ENCODE measurements at regions not wholly inside any gene's neighbourhood (a gene's known extent, or its start where the extent isn't known, plus 50 kb on each side); places are given as distances from the start of the nearest gene placed in this dataset.
"Not testable (repeated sequence)": the region's sequence is repeated elsewhere in the genome, so short reads cannot be mapped to it uniquely, and the experiment has no call there.

DNA sequence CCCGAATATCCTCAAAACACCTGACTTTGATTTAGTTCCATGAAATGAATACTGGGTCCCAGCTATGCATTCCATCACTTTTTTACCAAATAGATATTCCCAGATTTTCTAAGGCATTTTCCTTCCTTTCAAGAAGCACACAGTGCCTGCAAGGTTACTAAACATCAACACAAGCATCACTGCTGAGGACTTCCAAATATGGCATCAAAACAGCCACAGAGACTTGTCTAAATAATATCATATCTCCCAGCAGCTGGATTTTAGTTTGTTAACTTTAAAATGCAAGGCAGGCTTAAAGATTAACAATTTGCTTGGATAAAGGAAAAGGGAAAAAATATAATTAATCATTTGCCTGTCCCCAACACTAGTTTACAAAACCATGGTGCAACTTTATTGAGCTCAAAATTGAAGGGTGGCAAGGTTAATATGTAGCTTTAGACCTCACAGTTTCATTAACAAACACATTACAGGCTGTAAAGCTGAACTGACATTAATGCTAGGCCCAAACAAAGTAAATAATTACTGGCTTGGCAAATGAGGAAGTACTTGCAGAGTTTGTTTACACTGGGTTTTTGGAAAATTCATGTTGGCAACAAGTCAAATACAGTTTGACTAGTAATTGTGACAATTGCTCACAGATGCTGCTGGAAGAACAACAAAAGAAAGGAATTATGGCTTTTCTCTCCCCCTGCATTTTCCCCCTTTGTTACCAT, 401.7 kb upstream of the CDIN1 start:
- no peak for DNase-seq (ENCODE audit: low read depth in 2 of 2)

DNA sequence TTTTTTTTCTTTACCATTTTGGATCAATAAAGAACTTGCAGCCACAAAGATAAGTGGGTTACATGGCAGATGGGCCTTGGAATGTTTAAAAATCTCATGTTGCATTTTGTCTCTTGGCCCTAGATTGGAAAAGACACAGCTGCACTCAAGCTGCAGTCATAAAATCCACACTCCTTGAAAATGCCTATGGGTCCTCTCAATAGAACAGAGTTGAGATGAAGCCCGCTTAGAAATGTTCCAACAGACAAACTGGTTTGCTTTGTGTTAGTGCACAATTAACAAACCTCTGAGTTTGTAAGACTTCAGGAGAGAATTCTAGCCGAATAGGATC, 401.2 kb upstream of the CDIN1 start:
- DNase-seq (ENCODE audit: low read depth in 2 of 2): no peak

DNA sequence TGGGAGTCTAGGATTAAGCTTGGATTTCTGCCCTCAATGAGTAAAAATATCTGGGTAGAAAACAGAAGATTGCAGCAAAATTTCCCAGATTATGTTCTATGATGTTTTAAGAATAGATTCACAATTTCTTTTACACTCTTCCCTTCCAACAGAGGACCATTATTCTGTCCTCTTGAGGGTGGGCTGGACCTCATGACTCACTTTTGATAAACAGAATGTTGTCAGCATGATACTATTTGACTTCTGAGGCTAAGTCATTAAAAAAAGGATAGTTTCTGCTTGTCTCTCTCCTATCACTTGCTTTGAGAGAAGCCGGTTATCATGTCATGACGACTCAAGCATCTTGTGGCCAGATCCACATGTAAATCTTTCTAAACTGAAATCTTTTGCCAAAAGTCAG, 396.2 kb upstream of the CDIN1 start:
- no peak for DNase-seq (ENCODE audit: low read depth in 2 of 2)

DNA sequence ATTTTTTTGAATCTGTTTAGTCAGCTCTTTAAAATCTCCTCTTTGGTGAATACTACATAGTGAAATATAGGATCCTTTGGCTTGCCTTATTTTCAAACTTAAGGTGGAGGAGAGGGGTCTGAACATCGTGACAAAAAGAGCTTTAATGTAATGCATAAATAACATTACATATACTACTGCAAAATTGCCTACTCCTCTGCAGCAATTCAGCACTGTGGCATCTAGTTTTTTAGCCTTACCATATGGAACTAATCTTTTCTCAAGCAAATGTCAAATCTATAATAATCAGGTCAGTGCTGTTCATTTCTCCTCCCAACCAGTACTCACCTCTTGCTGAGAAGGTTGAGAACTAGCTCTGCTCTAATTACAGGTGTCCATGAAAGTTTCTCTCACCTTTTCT, 394.0 kb upstream of the CDIN1 start:
- DNase-seq (ENCODE audit: low read depth in 2 of 2): no peak

DNA sequence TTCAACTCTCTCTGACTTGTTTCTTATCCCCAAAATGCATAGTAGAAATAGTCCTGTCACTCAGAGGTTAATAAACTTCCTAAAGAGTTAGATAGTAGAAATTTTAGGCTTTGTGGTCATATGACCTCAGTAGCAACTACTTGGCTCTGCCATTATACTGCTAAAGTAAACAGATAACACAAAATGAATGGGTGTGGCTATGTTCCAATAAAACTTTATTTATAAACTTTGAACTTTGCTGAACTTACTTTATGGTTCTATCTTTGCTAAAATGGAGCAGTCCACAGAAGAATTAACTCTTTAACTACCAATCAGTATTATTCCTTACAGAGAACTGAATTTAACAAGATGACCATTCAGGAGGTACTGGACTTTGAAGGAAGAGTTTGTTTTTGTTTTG, 393.6 kb upstream of the CDIN1 start:
- DNase-seq (ENCODE audit: low read depth in 2 of 2): no peak

DNA sequence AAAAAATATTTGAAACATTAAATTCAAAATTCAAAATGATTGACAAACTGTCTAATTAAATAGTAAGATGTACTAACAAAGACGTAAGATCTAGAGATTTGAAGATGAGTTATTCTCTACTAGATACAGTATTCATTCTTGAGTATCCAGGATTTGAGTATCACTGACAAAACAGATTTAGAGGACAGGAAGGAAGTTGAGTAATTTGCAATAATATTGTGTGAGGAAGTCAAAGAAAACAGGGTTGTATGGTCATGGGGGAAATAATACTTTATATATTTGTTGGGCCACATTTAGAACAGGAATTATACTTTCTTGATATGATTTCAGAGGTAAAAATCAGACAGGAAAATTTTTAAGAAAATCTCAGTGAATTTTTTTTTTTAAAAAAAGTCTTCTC, 393.1 kb upstream of the CDIN1 start:
- DNase-seq (ENCODE audit: low read depth in 2 of 2): no peak

DNA sequence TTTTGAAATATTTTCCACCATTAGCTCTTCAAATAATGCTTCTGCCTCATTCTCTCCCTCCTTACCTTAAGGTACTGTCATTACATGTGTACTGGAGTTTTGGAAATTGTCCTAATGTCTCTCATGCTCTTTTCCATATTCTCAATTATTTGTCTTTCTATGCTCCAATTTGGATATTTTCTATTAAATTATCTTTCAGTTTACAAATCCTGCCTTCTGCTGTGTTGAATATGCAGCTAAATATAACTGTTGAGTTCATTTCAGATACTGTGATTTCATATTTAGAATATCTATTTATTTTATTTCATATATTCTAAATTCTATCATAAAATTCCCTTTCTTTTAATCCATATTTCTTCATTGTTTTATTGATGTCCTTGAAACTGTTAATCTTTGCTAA, 388.0 kb upstream of the CDIN1 start:
- no peak for DNase-seq (ENCODE audit: low read depth in 2 of 2)

DNA sequence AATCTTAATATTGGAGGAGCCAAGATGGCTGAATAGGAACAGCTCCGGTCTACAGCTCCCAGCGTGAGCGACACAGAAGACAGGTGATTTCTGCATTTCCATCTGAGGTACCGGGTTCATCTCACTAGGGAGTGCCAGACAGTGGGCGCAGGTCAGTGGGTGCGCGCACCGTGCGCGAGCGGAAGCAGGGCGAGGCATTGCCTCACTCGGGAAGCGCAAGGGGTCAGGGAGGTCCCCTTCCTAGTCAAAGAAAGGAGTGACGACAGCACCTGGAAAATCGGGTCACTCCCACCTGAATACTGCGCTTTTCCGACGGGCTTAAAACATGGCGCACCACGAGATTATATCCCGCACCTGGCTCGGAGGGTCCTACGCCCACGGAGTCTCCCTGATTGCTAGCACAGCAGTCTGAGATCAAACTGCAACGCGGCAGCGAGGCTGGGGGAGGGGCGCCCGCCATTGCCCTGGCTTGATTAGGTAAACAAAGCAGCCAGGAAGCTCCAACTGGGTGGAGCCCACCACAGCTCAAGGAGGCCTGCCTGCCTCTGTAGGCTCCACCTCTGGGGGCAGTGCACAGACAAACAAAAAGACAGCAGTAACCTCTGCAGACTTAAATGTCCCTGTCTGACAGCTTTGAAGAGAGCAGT, 383.9 kb upstream of the CDIN1 start:
- not testable (repeated sequence) for DNase-seq (ENCODE audit: low read depth in 2 of 2)

DNA sequence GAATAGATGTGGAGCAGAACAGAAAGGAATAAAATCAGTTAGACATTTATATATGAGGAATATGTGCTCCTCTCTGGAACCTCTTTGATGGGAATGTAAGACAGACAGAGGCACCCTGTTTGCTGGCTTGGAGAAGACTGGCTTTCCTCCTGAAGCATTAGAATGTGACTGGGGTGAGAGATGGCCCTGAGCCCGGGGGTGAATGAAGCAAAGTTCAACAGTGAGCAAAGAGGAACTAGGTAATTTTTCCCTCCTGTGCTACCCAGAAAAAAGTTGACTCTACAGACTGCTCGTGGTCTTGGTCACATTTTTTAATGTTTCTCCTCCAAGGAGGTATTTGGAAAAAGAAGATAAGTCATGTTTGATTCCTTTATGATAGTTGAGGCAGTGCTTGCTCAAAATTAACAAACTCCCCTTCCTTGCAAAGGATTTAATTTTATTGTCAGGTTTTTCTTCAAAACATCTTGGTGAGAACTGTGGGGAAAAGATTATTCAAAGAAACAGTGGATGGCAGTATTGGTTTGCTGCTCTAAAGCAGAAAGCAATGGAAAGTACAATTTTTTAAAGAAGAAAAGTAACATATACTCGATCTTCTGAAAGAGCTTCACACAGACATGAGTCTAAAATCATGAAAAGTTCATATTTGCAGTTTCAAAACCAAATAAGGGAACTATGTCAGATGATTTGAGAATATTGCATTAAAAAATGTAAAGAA, 370.4 kb upstream of the CDIN1 start:
- DNase-seq (ENCODE audit: low read depth in 2 of 2): no peak

DNA sequence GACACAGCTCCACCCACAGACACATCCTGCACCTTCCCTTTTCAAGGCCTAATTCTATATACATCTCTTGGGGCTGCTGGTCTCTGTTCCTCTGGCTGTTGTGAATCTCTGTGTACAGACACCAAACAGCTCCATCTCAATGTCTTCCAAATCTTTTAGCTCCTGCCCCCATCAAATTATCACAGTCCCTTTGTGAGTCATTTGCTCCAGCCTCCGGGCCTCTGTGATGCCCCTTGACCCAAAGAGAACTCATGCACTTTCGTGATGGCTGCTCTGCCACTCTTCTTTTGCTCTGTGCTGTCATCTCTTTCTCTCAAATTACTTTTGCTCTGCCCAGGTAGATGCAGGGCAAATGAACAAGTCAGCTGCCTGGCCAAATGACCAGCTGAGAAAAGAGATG, 369.0 kb upstream of the CDIN1 start:
- no peak for DNase-seq (ENCODE audit: low read depth in 2 of 2)

DNA sequence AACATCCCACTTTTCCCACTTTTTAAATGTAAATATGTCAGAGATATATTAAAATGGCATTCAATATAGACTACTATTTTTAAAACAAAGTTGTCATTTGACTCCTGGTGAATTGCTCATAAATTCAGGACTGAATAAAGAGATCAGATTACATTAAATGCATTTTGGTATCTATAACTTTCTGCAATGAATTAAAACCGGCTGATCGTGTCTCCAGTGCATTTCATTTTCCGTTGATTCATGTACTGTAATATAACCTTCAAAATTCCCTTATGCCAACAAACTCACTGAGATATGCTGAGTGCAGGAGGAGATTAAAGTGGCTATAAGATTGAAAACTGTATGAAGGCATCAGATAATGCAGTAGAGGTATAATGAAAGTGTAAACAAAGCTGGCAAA, 361.1 kb upstream of the CDIN1 start:
- no peak for DNase-seq (ENCODE audit: low read depth in 2 of 2)

DNA sequence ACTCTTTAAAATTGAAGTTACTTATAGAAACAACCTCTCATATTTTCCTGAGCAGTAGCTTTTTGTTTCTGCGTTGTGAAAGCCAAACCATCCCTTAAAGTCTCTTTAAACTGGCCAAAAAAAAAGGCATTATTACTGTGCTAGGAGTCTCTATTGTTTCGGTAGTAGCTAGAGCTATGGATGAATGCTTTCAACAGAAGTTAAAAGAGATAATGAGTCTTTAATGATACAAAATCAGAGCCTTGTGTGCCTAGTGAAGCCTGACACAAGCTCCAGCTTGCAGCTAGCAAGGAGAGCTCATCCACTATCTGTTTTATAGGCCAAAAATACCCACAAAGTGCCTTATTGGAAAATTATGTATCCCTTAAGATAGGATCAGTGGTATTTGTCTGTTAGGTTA, 360.4 kb upstream of the CDIN1 start:
- DNase-seq (ENCODE audit: low read depth in 2 of 2): no peak

DNA sequence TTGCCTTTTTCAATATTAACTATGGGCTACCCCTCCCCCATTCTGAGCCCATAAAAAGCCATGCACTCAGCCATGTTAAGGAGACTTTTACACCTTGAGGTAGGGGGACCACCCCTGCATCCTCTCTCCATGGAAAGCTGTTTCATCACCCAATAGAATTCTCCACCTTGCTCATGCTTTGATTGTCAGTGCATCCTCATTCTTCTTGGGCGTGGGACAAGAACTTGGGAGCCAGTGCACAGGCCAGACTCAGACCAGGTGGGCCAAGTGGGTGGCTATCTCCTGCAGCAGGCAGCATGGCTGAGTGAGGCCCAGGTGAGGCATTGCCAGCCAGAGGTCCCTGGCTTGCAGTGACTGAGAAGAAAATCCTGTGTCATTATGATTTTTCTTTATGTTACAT, 357.4 kb upstream of the CDIN1 start:
- DNase-seq (ENCODE audit: low read depth in 2 of 2): no peak

DNA sequence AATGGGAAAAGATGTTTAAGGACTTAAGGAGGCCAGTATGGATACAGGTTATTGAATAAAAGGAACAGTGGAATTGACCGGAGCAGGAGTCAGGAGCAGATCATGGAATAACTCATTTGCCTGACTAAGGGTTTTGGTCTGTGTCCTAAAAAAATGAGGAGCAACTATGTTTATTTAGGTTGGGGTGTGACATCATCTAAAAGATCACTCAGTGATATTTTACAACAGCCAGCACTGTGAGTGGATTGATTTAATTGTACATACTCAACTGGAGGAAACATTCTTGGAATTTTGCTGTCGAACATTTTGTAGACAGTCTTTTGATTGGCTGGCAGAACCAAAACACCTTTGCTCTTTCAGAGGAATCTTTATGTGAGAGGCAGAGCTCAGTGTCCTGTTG, 348.6 kb upstream of the CDIN1 start:
- no peak for DNase-seq (ENCODE audit: low read depth in 2 of 2)

DNA sequence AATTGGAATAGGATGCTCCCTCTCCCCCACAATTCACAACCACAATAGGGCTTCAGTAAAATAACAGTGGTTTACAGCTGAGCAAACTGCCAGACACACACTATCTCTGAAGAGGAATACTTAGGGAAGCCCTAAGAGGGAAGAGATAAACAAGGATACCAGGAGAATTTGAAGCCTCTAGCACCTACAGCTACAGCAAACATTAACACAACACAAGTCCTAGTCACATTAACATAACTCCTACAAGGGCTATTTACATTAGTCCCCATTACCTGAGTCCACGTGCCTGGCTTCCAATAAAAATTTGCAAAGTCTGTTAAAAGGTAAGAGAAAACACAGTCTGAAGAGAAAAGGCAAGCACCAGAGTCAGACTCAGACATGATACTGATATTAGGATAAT, 346.9 kb upstream of the CDIN1 start:
- DNase-seq (ENCODE audit: low read depth in 2 of 2): no peak

DNA sequence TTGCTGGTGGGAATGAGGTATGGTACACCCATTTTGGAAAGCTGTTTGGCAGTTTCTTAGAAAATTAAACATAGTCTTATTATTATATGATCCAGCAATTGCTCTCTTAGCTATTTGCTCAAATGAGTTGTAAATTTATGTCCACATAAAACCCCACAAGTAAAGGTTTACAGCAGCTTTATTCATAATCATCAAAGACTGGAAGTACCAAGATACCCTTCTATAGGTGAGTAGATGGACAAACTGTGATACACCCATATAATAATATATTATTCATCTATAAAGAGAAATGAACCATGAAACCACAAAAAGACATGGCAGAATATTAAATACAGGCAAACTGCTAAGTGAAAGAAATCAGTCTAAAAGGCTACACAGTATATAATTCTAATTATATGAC, 344.7 kb upstream of the CDIN1 start:
- DNase-seq (ENCODE audit: low read depth in 2 of 2): no peak

DNA sequence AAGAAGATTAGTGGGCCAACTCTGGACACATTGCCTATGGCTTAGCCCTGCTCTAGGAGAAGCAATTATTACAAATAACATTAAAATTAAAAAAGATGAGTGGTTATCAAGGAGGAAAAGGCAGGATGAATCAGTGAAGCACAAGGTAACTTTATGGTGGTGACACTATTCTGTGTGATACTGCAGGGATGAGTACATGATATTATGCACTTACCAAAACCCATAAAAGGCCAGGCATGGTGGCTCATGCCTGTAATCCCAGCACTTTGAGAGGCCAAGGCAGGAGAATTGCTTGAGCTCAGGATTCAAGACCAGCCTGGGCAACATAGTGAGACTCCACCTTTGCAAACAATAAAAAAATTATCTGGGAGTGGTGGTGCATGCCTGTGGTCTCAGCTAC, 344.3 kb upstream of the CDIN1 start:
- no peak for DNase-seq (ENCODE audit: low read depth in 2 of 2)

DNA sequence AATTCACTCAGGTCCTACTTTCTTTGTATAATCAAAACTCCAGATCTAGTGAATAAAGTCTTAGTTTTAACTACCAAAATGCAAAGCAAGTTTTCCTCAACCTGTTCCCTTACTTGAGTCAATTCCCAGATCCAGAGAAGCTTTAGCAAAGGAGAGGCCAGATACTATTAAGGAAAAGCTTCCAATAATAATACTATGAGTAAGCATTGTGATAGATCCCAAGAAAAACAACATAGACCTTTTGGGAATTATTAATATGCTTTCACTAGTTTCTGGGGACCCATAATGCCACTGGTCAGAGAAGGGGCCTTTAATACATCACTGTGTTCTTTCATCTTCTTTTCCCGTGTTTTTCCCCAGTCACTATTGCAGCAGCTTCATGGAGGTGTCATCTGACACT, 339.9 kb upstream of the CDIN1 start:
- DNase-seq (ENCODE audit: low read depth in 2 of 2): no peak

DNA sequence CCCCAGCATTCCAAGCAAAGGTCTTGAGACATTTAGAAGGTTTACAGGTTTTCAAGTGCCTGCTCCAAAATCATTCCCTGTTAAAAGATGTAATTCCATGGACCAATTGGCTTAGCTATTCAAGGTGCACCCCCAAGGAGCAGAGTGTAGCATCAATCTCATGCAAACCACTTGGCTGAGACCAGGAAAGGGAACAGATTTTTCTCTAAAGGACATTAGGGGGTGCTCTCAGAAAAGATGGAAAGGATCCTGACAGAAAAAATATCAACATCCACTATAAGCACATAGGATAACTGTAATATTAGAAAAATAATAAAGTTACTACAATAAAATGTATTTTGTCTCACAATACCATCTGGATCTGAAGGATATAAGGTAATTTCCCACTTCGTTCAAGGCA, 328.0 kb upstream of the CDIN1 start:
- DNase-seq (ENCODE audit: low read depth in 2 of 2): no peak

DNA sequence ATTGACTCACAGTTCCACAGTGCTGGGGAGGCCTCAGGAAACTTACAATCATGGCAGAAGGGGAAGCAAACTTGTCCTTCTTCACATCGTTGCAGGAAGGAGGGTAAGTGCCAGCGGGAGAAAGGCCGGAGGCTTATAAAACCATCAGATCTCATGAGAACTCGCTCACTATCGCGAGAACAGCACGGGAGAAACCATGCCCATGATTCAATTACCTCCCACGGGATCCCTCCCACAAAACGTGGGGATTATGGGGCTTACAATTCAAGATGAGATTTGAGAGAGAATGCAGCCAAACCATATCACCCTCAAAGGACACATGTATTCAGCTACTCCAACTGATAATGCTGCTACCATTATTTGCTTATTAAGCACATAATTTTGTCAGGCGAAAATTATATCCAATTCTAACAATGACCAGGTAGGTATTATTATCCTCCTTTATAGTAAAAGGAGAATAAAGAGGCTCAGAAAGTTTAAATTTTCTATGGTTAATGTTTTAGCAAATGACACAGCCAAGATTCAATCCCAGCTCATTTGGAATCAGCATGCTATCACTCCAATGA, 327.2 kb upstream of the CDIN1 start:
- DNase-seq (ENCODE audit: low read depth in 2 of 2): no peak

DNA sequence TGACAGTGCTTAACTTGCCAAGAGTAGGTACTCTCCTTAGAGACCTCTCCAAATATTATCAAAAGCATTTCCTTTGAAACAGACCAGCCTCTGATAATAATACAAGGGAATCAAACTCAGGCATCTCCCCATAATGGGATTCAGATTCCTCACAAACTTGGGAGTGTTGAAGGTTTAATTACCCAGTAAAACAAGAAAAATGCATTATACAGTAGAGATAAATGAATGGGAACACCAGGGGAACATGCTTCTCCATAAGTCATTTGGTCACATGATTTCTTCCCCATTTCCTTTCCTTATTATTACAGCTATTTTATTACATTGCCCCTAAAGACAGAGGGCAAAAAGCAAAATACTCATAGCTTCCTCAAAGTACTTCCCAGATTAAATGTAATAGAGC, 325.0 kb upstream of the CDIN1 start:
- DNase-seq (ENCODE audit: low read depth in 2 of 2): no peak

DNA sequence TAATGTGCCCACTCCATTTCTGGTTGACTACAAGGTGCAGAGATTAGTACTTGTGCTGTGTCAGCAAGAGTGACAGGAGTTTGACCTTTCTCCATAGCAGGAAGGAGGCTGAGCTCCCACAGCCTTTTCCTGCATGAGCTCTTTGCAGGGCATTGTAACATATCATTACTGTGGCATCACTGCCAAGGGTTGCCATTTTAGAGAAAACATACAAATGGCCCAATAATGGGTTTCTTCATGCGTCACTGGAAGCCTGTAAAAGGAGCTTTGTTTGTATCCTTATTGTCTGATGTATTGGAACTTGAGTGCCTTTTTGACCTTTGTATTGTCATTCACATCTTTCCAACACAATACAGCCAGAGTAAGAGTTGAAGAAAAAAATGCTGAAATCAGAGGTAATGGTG, 323.0 kb upstream of the CDIN1 start:
- DNase-seq (ENCODE audit: low read depth in 2 of 2): no peak

DNA sequence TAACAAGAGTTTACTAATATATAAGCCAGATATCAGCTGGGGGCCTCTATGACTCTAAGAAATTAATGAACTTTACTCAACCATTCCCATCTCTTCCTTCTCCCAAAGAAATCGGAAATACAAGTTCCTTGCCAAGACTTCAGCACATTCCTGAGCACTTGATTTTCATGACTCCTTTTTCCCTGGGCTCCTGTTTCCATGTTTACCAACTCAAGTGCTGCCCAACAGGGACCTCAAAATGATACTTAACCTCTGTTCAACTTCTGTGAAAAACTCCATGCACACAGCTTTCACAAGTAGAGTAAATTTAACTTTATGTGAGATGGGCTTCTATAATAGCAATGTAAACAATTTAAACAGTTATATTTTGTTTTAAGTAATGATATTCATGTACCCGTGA, 315.8 kb upstream of the CDIN1 start:
- no peak for DNase-seq (ENCODE audit: low read depth in 2 of 2)
